ENCODE measurements at regions not wholly inside any gene's neighbourhood (a gene's known extent, or its start where the extent isn't known, plus 50 kb on each side); places are given as distances from the start of the nearest gene placed in this dataset.

DNA sequence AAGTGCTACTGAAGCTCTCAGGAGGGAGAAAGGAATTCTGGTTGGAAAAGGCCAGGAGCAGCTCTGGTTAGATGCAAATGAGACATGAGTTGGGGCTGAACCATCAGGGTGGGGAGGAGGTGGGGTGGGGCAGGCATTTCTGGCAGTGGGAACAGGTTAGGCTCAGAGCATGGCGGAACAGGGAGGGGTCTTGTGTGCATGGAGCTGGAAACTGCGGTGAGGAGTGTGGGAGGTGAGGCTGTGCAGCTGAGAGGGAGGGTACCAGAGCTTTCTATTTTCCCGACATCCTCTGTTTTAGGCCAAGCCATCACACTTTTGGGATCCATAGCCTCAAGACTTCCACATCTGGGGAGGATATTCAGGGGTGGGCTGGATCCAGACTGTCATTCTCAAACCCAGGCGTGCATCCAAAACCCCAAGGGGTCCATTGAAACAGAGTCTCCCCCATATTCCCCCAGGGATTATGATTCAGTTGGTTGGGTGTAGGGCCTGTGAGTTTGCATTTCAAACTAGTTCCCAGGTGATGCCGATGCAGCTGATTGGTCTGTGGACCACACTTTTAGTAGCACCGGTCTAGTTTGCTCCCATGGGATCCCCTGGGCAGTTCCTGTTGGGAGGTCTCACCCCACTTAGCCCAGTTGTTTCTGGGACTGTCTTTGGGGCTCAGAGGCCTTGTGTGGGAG, 100.9 kb upstream of the TLE3 start:
- no peak for TF ChIP-seq BACH1 (tag; IDR thresholded peaks at IDR 0.05)
- no peak for TF ChIP-seq KAT7 (CRISPR knock-in tag; IDR thresholded peaks at IDR 0.05; ENCODE audit: borderline replicate concordance)
- no peak for TF ChIP-seq CHD2 (IDR thresholded peaks at IDR 0.05; ENCODE audit: low read depth, low read length)
- no peak for TF ChIP-seq FOXM1 (IDR thresholded peaks at IDR 0.05; ENCODE audit: low read depth)
- no peak for TF ChIP-seq FOXM1 (CRISPR knock-in tag; IDR thresholded peaks at IDR 0.05; ENCODE audit: low read depth)
- TF ChIP-seq, protein P1, sequence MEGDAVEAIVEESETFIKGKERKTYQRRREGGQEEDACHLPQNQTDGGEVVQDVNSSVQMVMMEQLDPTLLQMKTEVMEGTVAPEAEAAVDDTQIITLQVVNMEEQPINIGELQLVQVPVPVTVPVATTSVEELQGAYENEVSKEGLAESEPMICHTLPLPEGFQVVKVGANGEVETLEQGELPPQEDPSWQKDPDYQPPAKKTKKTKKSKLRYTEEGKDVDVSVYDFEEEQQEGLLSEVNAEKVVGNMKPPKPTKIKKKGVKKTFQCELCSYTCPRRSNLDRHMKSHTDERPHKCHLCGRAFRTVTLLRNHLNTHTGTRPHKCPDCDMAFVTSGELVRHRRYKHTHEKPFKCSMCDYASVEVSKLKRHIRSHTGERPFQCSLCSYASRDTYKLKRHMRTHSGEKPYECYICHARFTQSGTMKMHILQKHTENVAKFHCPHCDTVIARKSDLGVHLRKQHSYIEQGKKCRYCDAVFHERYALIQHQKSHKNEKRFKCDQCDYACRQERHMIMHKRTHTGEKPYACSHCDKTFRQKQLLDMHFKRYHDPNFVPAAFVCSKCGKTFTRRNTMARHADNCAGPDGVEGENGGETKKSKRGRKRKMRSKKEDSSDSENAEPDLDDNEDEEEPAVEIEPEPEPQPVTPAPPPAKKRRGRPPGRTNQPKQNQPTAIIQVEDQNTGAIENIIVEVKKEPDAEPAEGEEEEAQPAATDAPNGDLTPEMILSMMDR (IDR thresholded peaks at IDR 0.05 in 2 of 3, conservative IDR thresholded peaks at IDR 0.05 in 1 of 3; ENCODE audit: insufficient read depth in 2 of 3, low read depth in 1 of 3, low read length in 3 of 3), result no peak
- TF ChIP-seq, protein P2, sequence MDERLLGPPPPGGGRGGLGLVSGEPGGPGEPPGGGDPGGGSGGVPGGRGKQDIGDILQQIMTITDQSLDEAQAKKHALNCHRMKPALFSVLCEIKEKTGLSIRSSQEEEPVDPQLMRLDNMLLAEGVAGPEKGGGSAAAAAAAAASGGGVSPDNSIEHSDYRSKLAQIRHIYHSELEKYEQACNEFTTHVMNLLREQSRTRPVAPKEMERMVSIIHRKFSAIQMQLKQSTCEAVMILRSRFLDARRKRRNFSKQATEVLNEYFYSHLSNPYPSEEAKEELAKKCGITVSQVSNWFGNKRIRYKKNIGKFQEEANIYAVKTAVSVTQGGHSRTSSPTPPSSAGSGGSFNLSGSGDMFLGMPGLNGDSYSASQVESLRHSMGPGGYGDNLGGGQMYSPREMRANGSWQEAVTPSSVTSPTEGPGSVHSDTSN (CRISPR knock-in tag; IDR thresholded peaks at IDR 0.05; ENCODE audit: low read depth), result no peak
- TF ChIP-seq, protein P2 (tag; conservative IDR thresholded peaks at IDR 0.05; ENCODE audit: low read depth), result no peak
- TF ChIP-seq, protein P3, sequence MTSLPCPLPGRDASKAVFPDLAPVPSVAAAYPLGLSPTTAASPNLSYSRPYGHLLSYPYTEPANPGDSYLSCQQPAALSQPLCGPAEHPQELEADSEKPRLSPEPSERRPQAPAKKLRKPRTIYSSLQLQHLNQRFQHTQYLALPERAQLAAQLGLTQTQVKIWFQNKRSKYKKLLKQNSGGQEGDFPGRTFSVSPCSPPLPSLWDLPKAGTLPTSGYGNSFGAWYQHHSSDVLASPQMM (CRISPR knock-in tag; IDR thresholded peaks at IDR 0.05), result no peak
